HCT116 (cell line): ENCODE measurements at regions not wholly inside any gene's neighbourhood (a gene's known extent, or its start where the extent isn't known, plus 50 kb on each side); places are given as distances from the start of the nearest gene placed in this dataset.

Source experiments
- ATAC-seq: fragments of 200-7000 bp; cut with Tn5 transposase; 2 replicates; pipeline ENCODE4 v1.9.1; 2020; ENCODE audit warnings: mild to moderate bottlenecking, moderate library complexity
- BruUV-seq: library from RNA; stranded (reverse); fragments of 400-500 nt; replicated peaks from 2 replicates; lab custom pipeline; 2021; lab: Mats Ljungman, UMichigan
- CTCF ChIA-PET: fragments of 300-600 bp; sonication (Branson Sonifier 250); formaldehyde crosslinking; loops from one replicate; lab custom pipeline; 2021; ENCODE audit warnings: antibody characterized with exemption; lab: Charles Lee
- POLR2A ChIA-PET: fragments of 300-600, 350-600 bp; sonication (Branson Sonifier 250); formaldehyde crosslinking; loops from one replicate; lab custom pipeline; 2021; ENCODE audit warnings: antibody characterized with exemption; lab: Charles Lee
- RAD21 ChIA-PET, 2 experiments: fragments of 300-600 bp; sonication (Branson Sonifier 250); formaldehyde crosslinking; loops; one replicate each; lab custom pipeline; 2023; ENCODE audit warnings: low total read pairs in 2 of 2; ENCODE audit not compliant: uncharacterized antibody in 2 of 2, unreplicated experiment in 2 of 2, low non-redundant PET in 1 of 2; lab: Charles Lee
- DNase-seq: peaks from one replicate; pipeline ENCODE4 v3.0.0-alpha.2; 2010; ENCODE audit warnings: low read depth, low spot score
- H2AFZ ChIP-seq: fragments of 200-600 bp; shearing (Covaris generic), sonication (generic); 2 replicates; pipeline ENCODE4 v1.6.1; 2017; ENCODE audit warnings: low read depth, mixed run types, mixed read lengths, antibody characterized with exemption, low read length; ENCODE audit not compliant: poor library complexity, severe bottlenecking
- H3K27ac ChIP-seq: 2 replicates; pipeline ENCODE4 v1.5.1; 2012; ENCODE audit warnings: low read depth, low read length
- H3K27me3 ChIP-seq: fragments of 200-600 bp; sonication (generic); 2 replicates; pipeline ENCODE4 v1.6.1; 2016; ENCODE audit warnings: mixed run types, low read length, mixed read lengths; ENCODE audit not compliant: insufficient read depth
- H3K36me3 ChIP-seq, 2 experiments: fragments of 200-500 bp in 1 of 2; fragments of 200-600 bp in 1 of 2; sonication (Bioruptor generic) in 1 of 2; sonication (generic) in 1 of 2; 2 replicates each; pipeline versions ENCODE4 v1.5.1 to v1.6.1; 2014 to 2016; ENCODE audit warnings: low read length in 2 of 2, inconsistent platforms in 1 of 2, mixed read lengths in 1 of 2, mixed run types in 1 of 2; ENCODE audit not compliant: insufficient read depth in 2 of 2, control insufficient read depth in 1 of 2
- H3K4me1 ChIP-seq, 2 experiments: fragments of 200-600 bp in 1 of 2; sonication (generic) in 1 of 2; 2 replicates each; pipeline versions ENCODE4 v1.5.1 to v1.6.1; 2012 to 2017; ENCODE audit warnings: low read length in 2 of 2, inconsistent platforms in 1 of 2, mild to moderate bottlenecking in 1 of 2, mixed read lengths in 1 of 2, mixed run types in 1 of 2, moderate library complexity in 1 of 2; ENCODE audit not compliant: insufficient read depth in 2 of 2, control insufficient read depth in 1 of 2
- H3K4me2 ChIP-seq: fragments of 200-600 bp; sonication (generic); 2 replicates; pipeline ENCODE4 v1.6.1; 2017; ENCODE audit warnings: mixed run types, low read length, mixed read lengths
- H3K4me3 ChIP-seq, 2 experiments: fragments of 200-600 bp in 1 of 2; sonication (generic) in 1 of 2; replicated peaks in 1 of 2; 2 replicates each; pipeline ENCODE4 v1.5.1; 2011 to 2016; ENCODE audit warnings: low read length in 2 of 2, control low read depth in 1 of 2, low read depth in 1 of 2, mild to moderate bottlenecking in 1 of 2, mixed read lengths in 1 of 2, mixed run types in 1 of 2
- H3K79me2 ChIP-seq: fragments of 200-600 bp; sonication (generic); 2 replicates; pipeline ENCODE4 v1.6.1; 2017; ENCODE audit warnings: mild to moderate bottlenecking, mixed run types, low read length, moderate library complexity, mixed read lengths; ENCODE audit not compliant: insufficient read depth
- H3K9ac ChIP-seq: fragments of 200-600 bp; sonication (generic); 2 replicates; pipeline ENCODE4 v1.6.1; 2016; ENCODE audit warnings: low read length, mixed read lengths
- H3K9me2 ChIP-seq: fragments of 200-600 bp; sonication (generic), shearing (Covaris generic); 2 replicates; pipeline ENCODE4 v1.6.1; 2017; ENCODE audit warnings: mixed run types, mild to moderate bottlenecking, moderate library complexity; ENCODE audit not compliant: insufficient read depth
- H3K9me3 ChIP-seq, 2 experiments: fragments of 200-500 bp in 1 of 2; fragments of 200-600 bp in 1 of 2; sonication (Bioruptor generic) in 1 of 2; sonication (generic) in 1 of 2; 2 replicates each; pipeline ENCODE4 v1.6.1; 2014 to 2017; ENCODE audit warnings: low read length in 2 of 2, mixed read lengths in 2 of 2, inconsistent platforms in 1 of 2, low read depth in 1 of 2, mild to moderate bottlenecking in 1 of 2, mixed run types in 1 of 2, moderate library complexity in 1 of 2; ENCODE audit not compliant: control insufficient read depth in 1 of 2, insufficient read depth in 1 of 2
- H4K20me1 ChIP-seq: fragments of 200-600 bp; sonication (generic), shearing (Covaris generic); 2 replicates; pipeline ENCODE4 v1.6.1; 2017; ENCODE audit warnings: mixed run types, mild to moderate bottlenecking, moderate library complexity; ENCODE audit not compliant: insufficient read depth
- CBX3 ChIP-seq: IDR thresholded peaks from 2 replicates; pipeline ENCODE4 v1.6.1; 2012; ENCODE audit warnings: low read depth
- EZH2 ChIP-seq: fragments of 200-600 bp; sonication (generic); IDR thresholded peaks from 2 replicates; pipeline ENCODE4 v1.6.1; 2017; ENCODE audit warnings: antibody characterized with exemption, mixed run types
- EZH2phosphoT487 ChIP-seq: fragments of 200-600 bp; IDR thresholded peaks from 2 replicates; pipeline ENCODE4 v1.6.1; 2018; ENCODE audit warnings: antibody characterized with exemption, borderline replicate concordance
- FOSL1 ChIP-seq: IDR thresholded peaks from 2 replicates; pipeline ENCODE4 v1.6.1; 2012; ENCODE audit warnings: low read depth
- JUND ChIP-seq: IDR thresholded peaks from 2 replicates; pipeline ENCODE4 v1.6.1; 2012
- MAX ChIP-seq: IDR thresholded peaks from 2 replicates; pipeline ENCODE4 v1.6.1; 2012
- POLR2A ChIP-seq: IDR thresholded peaks from 2 replicates; pipeline ENCODE4 v1.7.0; 2011; ENCODE audit warnings: borderline replicate concordance; ENCODE audit not compliant: insufficient read depth, insufficient read length; ENCODE audit errors: extremely low read depth
- POLR2AphosphoS5 ChIP-seq: IDR thresholded peaks from 2 replicates; pipeline ENCODE4 v1.6.1; 2011; ENCODE audit warnings: mild to moderate bottlenecking, low read depth, low read length, moderate library complexity
- RAD21 ChIP-seq: IDR thresholded peaks from 2 replicates; pipeline ENCODE4 v1.6.1; 2012; ENCODE audit warnings: low read depth, mild to moderate bottlenecking
- SIN3A ChIP-seq: IDR thresholded peaks from 2 replicates; pipeline ENCODE4 v1.6.1; 2012; ENCODE audit warnings: low read depth
- SRF ChIP-seq: IDR thresholded peaks from 2 replicates; pipeline ENCODE4 v1.6.1; 2012; ENCODE audit warnings: low read depth
- YY1 ChIP-seq: IDR thresholded peaks from 2 replicates; pipeline ENCODE4 v1.6.1; 2011; ENCODE audit warnings: low read length, low read depth, moderate library complexity, mild to moderate bottlenecking; ENCODE audit not compliant: insufficient replicate concordance; ENCODE audit errors: extremely low read depth
- ZFX ChIP-seq: fragments of 450-650 bp; IDR thresholded peaks from 2 replicates; pipeline ENCODE4 v1.6.1; 2017
- ZNF274 ChIP-seq: fragments of 200-500 bp; sonication (Bioruptor generic); IDR thresholded peaks from 2 replicates; pipeline ENCODE4 v1.6.1; 2014; ENCODE audit warnings: mild to moderate bottlenecking, low read depth, low read length, inconsistent platforms
- intact Hi-C: fragments of 100-400 bp; cut with micrococcal nuclease; formaldehyde crosslinking; loops from 2 replicates; pipeline ENCODE4 v1.10.0; 2022
- TF ChIP-seq, protein P1 (sequence below): IDR thresholded peaks from 2 replicates; pipeline ENCODE4 v1.6.1; 2011; ENCODE audit warnings: mild to moderate bottlenecking, low read length, moderate library complexity; ENCODE audit not compliant: insufficient replicate concordance; ENCODE audit errors: extremely low read depth
- TF ChIP-seq, protein P2 (sequence below): IDR thresholded peaks from 2 replicates; pipeline ENCODE4 v1.6.1; 2012

- no TSS peak for BruUV-seq
- DNase-seq (no peak), ATAC-seq (no peak)
- Histone ChIP-seq H3K36me3 (no peaks in the 10 kb centered on the region), H3K4me2 (no peak overlapping the region), H3K4me3 (no peak overlapping the region), H3K9me3 (no peaks in the 10 kb centered on the region), H3K9me2 (no peaks in the 10 kb centered on the region), H3K9ac (no peak overlapping the region), H2AFZ (peak overlapping the region; percentile 2), H3K27me3 (no peaks in the 10 kb centered on the region), H4K20me1 (no peaks in the 10 kb centered on the region), H3K27ac (no peak overlapping the region), H3K4me1 (no peaks in the 10 kb centered on the region), H3K79me2 (no peaks in the 10 kb centered on the region)
- ChIA-PET CTCF (interaction anchor here (1.0 kb wide), 1 partner anchor 18 kb away, joined by 3 read pairs; no protein-coding TSS in a partner anchor), POLR2A (no interaction called here), RAD21 (no interaction called here)
- TF ChIP-seq ZNF274 (no peak), FOSL1 (no peak), EZH2 (no peak), MAX (no peak), RAD21 (no peak), CBX3 (no peak), SRF (no peak), POLR2AphosphoS5 (no peak), POLR2A (no peak), EZH2phosphoT487 (no peak), YY1 (no peak), SIN3A (no peak), JUND (no peak), ZFX (no peak)
- TF ChIP-seq, protein P1, sequence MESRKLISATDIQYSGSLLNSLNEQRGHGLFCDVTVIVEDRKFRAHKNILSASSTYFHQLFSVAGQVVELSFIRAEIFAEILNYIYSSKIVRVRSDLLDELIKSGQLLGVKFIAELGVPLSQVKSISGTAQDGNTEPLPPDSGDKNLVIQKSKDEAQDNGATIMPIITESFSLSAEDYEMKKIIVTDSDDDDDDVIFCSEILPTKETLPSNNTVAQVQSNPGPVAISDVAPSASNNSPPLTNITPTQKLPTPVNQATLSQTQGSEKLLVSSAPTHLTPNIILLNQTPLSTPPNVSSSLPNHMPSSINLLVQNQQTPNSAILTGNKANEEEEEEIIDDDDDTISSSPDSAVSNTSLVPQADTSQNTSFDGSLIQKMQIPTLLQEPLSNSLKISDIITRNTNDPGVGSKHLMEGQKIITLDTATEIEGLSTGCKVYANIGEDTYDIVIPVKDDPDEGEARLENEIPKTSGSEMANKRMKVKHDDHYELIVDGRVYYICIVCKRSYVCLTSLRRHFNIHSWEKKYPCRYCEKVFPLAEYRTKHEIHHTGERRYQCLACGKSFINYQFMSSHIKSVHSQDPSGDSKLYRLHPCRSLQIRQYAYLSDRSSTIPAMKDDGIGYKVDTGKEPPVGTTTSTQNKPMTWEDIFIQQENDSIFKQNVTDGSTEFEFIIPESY = no peak
- TF ChIP-seq, protein P2, sequence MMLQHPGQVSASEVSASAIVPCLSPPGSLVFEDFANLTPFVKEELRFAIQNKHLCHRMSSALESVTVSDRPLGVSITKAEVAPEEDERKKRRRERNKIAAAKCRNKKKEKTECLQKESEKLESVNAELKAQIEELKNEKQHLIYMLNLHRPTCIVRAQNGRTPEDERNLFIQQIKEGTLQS = no peak
- intact Hi-C loops = no loop called here
Measured at GRCh38 chr6:129920103-129920798, 59.1 kb upstream of the TMEM244 start.
